ENCODE measurements at regions not wholly inside any gene's neighbourhood (a gene's known extent, or its start where the extent isn't known, plus 50 kb on each side); places are given as distances from the start of the nearest gene placed in this dataset.

DNA sequence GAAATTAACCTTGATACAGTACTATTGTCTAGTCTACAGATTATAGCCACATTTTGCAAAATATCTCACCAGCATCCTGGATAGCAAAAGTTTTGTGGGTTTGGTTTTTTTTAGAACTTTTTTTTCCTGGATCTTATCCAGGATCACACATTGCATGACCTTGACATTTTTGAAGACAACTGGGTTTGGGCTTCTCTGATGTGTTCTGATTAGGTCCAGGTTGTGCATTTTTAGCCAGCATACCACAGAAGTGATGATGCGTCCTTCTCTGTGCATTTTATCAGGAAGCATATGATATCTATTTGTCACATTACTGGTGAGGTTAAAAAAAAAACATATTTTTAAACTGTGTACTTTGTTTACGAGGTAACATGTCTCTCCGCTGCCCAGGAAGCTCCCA, 221.0 kb upstream of the OSR1 start:
- TF ChIP-seq POLR2AphosphoS5 (IDR thresholded peaks at IDR 0.05; ENCODE audit: low read depth, low read length), result no peak
- TF ChIP-seq SIN3A (IDR thresholded peaks at IDR 0.05; ENCODE audit: borderline replicate concordance, insufficient read depth, low read length), result no peak

Data from PFSK-1 (cell line).